Body of pancreas (tissue), 4 donors: ENCODE measurements at regions not wholly inside any gene's neighbourhood (a gene's known extent, or its start where the extent isn't known, plus 50 kb on each side); places are given as distances from the start of the nearest gene placed in this dataset.

Experiments
- CTCF ChIP-seq, 7 experiments: fragments of 450-650 bp in 4 of 7; fragments of 200-600 bp in 3 of 7; sonication (generic) in 3 of 7; IDR thresholded peaks; one replicate each; pipeline ENCODE4 v1.5.1; 2016 to 2019; ENCODE audit warnings: antibody characterized with exemption in 7 of 7
- POLR2A ChIP-seq, 3 donors: fragments of 450-650 bp; IDR thresholded peaks; one replicate each; pipeline ENCODE4 v1.6.1; 2016; ENCODE audit warnings: antibody characterized with exemption in 3 of 3, mild to moderate bottlenecking in 2 of 3

- TF ChIP-seq CTCF (IDR thresholded peaks at IDR 0.05) (no peak), POLR2A (IDR thresholded peaks at IDR 0.05) (no peak)
Observed at GRCh38 chr18:50461251-50461650, 86.4 kb downstream of the SKA1 start.
